ENCODE measurements at regions not wholly inside any gene's neighbourhood (a gene's known extent, or its start where the extent isn't known, plus 50 kb on each side); places are given as distances from the start of the nearest gene placed in this dataset.
"Not testable (repeated sequence)": the region's sequence is repeated elsewhere in the genome, so short reads cannot be mapped to it uniquely, and the experiment has no call there.

DNA sequence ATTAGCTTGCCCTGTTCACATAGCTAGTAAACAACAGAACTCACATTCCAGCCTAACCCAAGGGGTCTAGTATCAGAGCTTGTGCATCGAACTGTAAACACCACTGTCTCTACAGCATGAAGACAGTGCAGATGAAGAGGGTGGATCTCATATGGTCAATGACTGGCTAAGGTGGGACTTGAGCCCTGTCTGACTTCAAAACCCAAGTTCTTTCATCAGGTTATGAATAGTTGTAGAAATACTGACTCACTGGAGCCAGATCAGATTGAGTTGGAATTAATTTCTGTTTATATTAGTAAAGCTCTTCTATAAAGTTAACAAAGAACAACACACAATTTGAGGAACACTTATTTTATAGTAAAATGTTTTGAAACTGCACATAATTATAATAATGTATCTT lies 161.7 kb upstream of the ARHGAP20 start:
- DNase-seq (ENCODE audit: low spot score): no peak

DNA sequence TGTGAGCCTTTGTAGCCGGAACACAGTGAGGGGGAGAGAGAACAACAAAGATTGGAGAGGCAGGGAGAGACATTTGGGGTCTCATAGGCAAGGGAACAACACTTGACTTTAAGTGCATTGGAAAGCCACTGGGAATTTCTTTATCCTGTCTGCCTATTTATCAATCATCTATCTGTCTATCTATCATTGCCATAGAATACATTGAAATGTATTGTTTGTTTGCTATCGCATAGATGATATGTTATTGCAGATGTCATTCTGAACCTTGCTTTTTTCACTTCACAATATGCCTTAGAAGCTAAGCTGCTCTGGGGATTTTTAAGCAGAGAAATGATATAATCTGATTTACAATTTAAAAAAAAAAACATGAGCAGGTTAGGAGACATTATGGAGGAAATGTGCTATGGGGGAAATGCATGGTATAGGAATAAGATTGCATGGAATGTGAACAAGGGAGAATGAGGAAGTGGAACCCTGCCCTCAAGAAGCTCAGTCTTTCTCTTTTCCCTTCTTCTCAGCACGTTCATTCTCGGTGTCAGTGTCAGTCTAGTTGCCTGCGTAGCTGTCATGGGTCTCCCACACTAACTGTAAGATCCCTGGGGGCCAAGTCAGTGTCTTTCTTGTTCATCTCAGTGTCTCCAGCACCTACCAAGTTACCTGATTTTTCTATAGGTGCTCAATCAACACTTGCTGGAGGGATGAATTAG lies 158.7 kb upstream of the ARHGAP20 start:
- DNase-seq (ENCODE audit: low spot score): no peak

DNA sequence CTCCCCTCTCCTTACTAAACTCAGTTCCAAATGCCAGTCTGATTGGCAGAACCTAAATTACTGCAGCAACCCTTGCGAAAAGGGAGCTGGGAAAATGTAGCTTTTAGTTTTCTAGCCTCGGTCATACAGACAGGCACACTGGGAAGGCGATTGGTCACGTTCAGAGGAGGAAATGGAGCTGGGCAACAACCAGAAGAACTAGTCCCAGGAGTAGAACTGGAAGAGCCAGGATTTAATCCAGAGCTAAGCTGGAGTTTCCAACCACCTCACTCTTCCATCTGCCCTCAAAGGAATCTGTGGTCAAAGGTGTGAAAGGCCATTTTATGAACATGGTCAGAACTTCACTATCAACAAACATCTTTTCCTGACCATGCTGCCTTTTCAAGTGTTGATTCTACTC lies 155.7 kb upstream of the ARHGAP20 start:
- DNase-seq (ENCODE audit: low spot score): no peak

DNA sequence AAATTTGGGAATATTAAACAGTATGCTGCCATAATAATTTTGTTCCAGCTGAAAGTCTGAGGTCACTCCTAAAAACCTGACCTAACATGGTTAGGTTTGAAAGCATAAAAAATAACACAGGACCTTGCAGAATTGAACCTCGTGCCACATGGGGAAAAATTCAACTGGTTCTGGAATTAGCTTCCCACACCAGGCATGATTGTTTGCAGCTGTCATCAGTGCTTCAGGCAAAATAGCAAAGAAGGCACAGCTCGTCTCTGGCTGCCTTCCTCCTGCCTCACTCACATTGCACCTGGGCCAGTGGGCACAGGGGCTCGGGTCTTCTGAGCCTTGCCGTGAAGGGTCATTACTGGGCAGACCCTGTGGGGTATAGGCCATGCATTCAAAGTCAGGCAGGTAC lies 153.8 kb upstream of the ARHGAP20 start:
- no peak for DNase-seq (ENCODE audit: low spot score)

GRCh38 chr11:110862407-110862806 lies 150.2 kb upstream of the ARHGAP20 start:
- DNase-seq (ENCODE audit: low spot score): no peak

DNA sequence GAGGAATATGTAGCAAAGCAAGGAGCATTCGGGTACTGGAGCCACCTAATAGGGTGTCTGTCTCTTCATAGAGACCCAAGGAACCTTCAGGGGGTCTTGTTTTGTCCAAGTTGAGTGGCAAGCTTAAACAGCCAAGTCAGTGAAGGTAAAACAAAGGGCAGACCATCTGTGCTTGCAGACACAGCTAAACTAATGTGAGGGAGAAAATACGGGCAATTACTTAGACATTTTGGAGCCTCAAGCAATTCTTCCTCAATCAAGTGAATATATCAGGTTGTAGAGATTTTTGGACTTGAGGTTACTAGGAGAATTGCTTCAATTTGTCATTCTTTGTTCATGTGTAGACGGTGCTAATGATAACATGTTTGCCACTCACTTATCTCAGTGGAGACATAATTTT lies 148.2 kb upstream of the ARHGAP20 start:
- DNase-seq (ENCODE audit: low spot score): no peak

DNA sequence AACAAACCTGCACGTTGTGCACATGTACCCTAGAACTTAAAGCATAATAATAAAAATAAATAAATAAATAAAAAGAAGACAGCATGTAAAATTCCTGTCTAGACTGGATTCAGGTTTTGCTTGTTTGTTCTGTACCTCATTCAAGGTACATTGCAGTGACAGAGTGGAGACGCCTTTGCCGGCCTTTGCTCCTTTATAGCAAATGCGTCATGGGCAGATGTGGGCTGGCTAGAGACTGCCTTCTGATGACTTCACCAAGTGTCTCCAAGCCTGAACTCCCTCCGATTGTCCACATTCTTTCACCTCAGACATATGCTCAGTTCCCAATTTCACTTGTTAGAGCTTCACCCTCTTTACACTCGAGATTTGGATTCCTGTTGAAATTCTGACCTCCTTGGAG lies 147.8 kb upstream of the ARHGAP20 start:
- DNase-seq (ENCODE audit: low spot score): no peak

DNA sequence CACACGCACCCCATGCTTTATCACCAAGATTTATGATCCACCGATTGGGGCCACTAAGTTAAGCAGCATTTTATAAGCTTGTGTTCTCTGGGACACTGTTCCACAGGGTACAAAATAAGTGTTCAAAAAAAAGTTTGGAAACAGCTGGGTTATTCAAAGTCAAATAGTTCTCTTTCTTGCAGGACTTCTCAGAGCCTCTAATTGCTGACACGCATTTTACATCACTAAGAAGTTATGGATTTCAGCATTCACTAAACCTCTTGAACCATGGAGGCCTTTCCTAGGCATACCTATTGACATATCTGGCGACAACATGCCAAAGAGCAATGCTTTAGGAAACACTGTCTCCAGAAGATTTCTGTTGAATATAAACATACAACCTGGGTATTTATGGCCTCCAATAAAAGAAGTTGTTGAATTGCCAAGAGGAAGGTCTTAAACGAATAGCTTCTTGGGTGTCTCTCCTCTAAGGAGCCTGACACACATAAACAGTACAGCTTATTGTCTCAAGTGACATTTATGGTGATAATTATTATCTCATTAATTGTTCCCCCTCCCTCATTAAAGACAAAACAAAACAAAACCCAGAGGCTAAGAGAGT lies 147.1 kb upstream of the ARHGAP20 start:
- no peak for DNase-seq (ENCODE audit: low spot score)

- DNase-seq (ENCODE audit: low spot score): no peak
Observed at GRCh38 chr11:110858547-110858921, 146.3 kb upstream of the ARHGAP20 start.

DNA sequence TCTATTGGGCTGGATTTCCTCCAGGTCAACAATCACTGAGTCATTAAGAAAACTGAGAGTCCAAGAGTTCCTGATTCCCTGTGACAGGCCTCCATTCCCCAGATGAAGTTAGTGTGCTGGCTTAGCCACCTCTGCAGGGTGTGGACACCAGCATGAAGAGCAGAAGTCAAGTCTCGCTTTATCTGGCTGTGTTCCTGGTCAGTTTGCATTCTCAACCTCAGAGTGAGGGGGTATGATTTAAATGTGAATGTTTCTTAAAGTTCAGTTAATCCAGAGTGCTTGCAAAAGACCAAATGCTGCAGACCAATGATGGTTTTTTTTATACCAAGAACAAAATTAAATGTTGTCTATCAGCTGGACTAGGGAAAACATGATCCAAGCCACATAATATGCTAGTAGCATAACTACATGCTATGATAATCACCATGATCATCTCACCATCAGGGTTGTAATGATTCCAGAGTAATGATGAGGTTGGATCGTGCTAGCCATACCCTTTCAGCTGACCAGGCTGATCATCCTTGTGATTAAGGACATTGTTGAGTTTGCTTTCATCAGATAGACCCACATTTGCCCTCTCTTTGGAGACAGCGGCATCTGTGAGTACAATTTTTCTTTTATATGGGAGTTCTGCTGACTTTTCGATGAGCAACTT lies 145.8 kb upstream of the ARHGAP20 start:
- no peak for DNase-seq (ENCODE audit: low spot score)

- no peak for DNase-seq (ENCODE audit: low spot score)
Observed at GRCh38 chr11:110856996-110857812, 145.0 kb upstream of the ARHGAP20 start.

GRCh38 chr11:110856340-110856739 lies 144.1 kb upstream of the ARHGAP20 start:
- no peak for DNase-seq (ENCODE audit: low spot score)

GRCh38 chr11:110855191-110855590 lies 143.0 kb upstream of the ARHGAP20 start:
- DNase-seq (ENCODE audit: low spot score): no peak

DNA sequence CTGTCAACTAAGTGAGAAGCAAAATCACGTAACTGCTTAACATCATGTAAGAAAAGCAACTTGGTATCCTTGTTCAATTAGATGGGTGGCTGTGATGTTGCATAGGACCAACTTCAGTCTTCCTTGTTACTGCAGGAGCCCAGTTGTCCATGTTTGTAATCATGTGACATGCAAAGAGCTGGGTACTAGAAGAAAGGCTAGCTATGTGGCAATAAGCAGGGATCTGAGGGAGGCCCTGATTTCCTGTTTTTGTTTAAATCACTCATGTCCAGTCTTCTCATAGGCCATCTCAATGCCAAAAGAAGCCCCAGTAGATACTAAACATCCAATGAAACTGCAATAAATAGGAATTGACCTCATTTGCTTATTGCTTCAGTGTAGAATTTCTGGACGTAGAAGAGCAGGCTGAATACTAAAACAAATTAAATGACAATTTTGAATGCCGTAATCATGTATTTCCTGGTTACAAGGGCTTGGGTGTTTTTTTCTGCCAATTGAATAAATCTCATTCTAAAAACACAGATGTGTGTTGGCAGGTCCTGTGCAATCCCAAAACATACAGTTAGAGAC lies 140.8 kb upstream of the ARHGAP20 start:
- no peak for DNase-seq (ENCODE audit: low spot score)

DNA sequence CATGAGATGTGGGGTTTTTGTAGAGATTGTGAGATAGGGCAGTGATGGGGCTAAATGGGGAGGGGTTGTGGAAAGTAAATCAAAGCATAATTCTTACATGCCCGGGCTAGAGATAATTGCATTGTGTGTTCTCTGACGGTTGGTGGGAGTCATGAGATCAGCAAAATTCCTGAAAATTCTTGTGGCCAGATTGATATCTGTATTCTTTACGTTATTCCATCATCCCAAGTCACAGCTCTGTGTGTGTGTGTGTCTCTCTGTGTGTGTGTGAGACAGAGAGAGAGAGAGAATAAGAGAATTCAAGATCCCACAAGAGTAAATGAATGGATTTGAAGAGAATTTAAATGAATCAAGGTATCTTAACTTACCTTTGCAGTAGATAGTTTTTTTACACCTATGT lies 138.6 kb upstream of the ARHGAP20 start:
- DNase-seq (ENCODE audit: low spot score): no peak

DNA sequence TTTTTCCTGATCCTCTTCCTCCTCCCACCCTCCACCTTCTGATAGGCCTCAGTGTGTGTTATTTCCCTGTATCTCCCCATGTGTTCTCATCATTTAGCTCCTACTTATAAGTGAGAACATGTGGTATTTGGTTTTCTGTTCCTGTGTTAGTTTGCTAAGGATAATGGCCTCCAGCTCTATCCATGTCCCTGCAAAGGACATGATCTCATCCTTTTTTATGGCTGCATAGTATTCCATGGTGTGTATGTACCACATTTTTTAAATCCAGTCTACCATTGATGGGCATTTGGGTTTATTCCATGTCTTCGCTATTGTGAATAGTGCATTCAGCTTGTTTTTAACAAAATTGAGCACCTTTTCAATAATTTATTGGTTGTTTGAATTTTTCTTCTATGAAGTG lies 130.8 kb upstream of the ARHGAP20 start:
- not testable (repeated sequence) for DNase-seq (ENCODE audit: low spot score)

DNA sequence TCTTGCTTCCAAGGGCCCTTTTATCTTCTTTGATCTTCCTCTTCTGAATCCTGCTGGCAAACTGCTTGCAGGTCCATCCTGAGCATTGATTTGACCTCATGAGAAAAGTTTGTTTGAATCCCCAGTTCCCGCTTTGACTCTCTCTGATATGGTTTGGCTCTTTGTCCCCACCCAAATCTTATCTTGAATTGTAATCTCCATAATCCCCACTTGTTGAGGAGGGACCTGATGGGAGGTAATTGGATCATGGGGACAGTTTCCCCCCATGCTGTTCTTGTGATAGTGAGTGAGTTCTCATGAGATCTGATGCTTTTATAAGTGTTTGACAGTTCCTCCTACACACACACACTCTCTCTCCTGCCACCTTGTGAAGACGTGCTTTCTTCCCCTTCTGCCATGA lies 126.6 kb upstream of the ARHGAP20 start:
- DNase-seq (ENCODE audit: low spot score): no peak

DNA sequence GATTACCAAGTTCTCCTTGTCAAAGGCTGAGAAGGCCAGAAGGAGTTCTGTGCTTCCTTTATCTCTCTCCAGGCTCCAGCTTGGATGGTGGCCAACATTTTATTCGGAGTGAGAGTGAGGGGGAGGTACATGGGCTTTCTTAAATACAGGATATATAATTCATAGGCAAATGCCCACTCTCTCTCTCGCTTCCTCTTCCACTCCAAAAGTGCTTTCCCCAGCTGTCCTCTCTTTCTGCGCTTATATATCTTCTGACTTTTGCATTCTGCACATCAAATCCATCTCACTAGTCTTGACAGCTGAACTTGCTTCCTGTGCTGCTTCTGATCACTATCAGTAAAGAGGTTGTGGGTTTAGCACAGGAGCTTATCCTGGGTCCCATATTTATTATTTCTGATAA lies 125.4 kb upstream of the ARHGAP20 start:
- no peak for DNase-seq (ENCODE audit: low spot score)

DNA sequence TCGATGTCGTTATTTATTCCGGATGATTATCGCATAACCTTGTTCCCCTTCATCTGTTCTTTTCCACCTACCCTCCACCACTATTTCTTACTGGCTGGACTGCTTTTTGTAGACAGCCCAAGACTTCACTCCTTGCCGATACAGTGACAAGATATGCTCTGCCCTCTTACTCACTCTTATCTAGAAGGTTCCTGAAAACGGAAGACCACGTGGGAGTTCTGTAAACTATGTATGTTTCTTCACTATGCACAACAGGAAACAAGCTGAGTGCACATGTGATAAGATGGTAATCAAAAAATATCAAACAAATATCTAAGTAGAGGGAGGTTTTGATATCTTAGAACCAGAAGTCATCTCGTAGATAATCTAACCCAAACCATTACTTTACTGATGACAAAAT lies 122.9 kb upstream of the ARHGAP20 start:
- DNase-seq (ENCODE audit: low spot score): no peak

DNA sequence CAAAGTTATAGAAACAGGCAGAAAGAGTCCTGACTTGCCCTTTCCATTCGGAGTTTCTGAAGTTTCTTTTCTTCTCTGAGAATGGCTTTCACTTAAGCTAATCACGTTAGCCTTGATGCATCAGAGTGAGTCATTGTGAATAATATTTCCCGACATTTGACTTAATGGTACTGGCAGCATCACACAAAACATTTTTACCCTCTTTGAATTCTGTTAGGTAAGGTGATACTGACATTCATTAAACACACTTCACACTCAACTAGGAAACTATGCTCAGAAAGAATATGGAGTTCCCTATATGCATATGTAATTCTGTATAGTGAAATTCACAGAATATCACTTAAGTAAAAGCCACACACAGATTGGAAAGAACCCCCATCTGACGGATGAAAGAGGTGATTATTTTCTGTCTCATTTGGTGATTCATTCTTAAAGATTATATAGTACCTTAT lies 120.8 kb upstream of the ARHGAP20 start:
- DNase-seq (ENCODE audit: low spot score): no peak

GRCh38 chr11:110832539-110832938 lies 120.3 kb upstream of the ARHGAP20 start:
- no peak for DNase-seq (ENCODE audit: low spot score)

- DNase-seq (ENCODE audit: low spot score): no peak
Observed at GRCh38 chr11:110832080-110832479, 119.8 kb upstream of the ARHGAP20 start.

All from CD4-positive, alpha-beta T cell treated with Interleukin-2 at 100 ng/mL for 4 hours (primary cell).